ENCODE measurements at regions not wholly inside any gene's neighbourhood (a gene's known extent, or its start where the extent isn't known, plus 50 kb on each side); places are given as distances from the start of the nearest gene placed in this dataset.
"Not testable (repeated sequence)": the region's sequence is repeated elsewhere in the genome, so short reads cannot be mapped to it uniquely, and the experiment has no call there.

GRCh38 chr4:63211375-63211774 is 1197.9 kb downstream of the TECRL start:
- no peak for TF ChIP-seq RAD21 (IDR thresholded peaks at IDR 0.05; ENCODE audit: low read length)
- TF ChIP-seq CEBPB (IDR thresholded peaks at IDR 0.05; ENCODE audit: low read depth, low read length): no peak
- no peak for TF ChIP-seq CTCF (conservative IDR thresholded peaks at IDR 0.05; ENCODE audit: low read depth, low read length)

GRCh38 chr4:63193029-63193428 is 1216.2 kb downstream of the TECRL start:
- CTCF ChIA-PET; H4K5ac ChIP-seq (ENCODE audit: low read depth, low read length); H3K79me1 ChIP-seq (ENCODE audit: low read depth in 1 of 2, low read length in 2 of 2); H3K56ac ChIP-seq (ENCODE audit: extremely low read depth, insufficient read depth, low read length); H3K9me1 ChIP-seq (ENCODE audit: insufficient read depth, low read length); H4K8ac ChIP-seq (ENCODE audit: low read depth in 2 of 2, low read length in 2 of 2); H3K36me3 ChIP-seq (ENCODE audit: control insufficient read depth, insufficient read depth, low read length); H3K23ac ChIP-seq (ENCODE audit: low read depth, low read length); H2AK5ac ChIP-seq (ENCODE audit: low read depth, low read length); POLR2A ChIA-PET (ENCODE audit: unreplicated experiment); H3K18ac ChIP-seq (ENCODE audit: low read depth, low read length); H3K4me1 ChIP-seq (ENCODE audit: control insufficient read depth, insufficient read depth, low read length); H3K4ac ChIP-seq (ENCODE audit: low read depth, low read length); H2BK5ac ChIP-seq (ENCODE audit: low read depth, low read length, poor library complexity, severe bottlenecking); DNase-seq; H2BK120ac ChIP-seq (ENCODE audit: low read depth, low read length); dilution Hi-C loops (cut with HindIII; ENCODE audit: low sequenced_read_pairs, unreplicated experiment); H2BK15ac ChIP-seq (ENCODE audit: low read depth, low read length); H4K91ac ChIP-seq (ENCODE audit: insufficient read depth, low read depth, low read length); H2AK9ac ChIP-seq (replicated peaks; ENCODE audit: low read depth, low read length, poor library complexity); H3K4me3 ChIP-seq (ENCODE audit: insufficient read depth, low read depth, low read length); H3K14ac ChIP-seq (replicated peaks; ENCODE audit: low read depth, low read length); H2BK20ac ChIP-seq (ENCODE audit: low read depth, low read length); H3K4me2 ChIP-seq (ENCODE audit: low read depth, low read length); H3K9me3 ChIP-seq (ENCODE audit: control insufficient read depth, insufficient read depth, low read length); H3K27me3 ChIP-seq (ENCODE audit: control insufficient read depth, insufficient read depth, low read length); H2AFZ ChIP-seq (replicated peaks; ENCODE audit: low read length, poor library complexity); intact Hi-C loops (cut with micrococcal nuclease); ATAC-seq (ENCODE audit: low read depth); H4K20me1 ChIP-seq (ENCODE audit: insufficient read depth, low read length); BruUV-seq (replicated peaks); H3K9ac ChIP-seq (ENCODE audit: low read depth, low read length); in situ Hi-C loops (cut with MboI; ENCODE audit: low sequenced_read_pairs); H3K27ac ChIP-seq (ENCODE audit: insufficient read depth, low read length): not testable (repeated sequence)
- no CpG with 5 or more reads among the region's 3 CpGs for WGBS, 2 experiments (ENCODE audit: extremely low coverage in 2 of 2, insufficient read length in 1 of 2)

More at GRCh38 chr4:63211375-63211774, 1197.9 kb downstream of the TECRL start:
- intact Hi-C loops (cut with micrococcal nuclease): no loop called here
- ATAC-seq (ENCODE audit: low read depth) (no peak), DNase-seq (no peak)
- in situ Hi-C loops (cut with MboI; ENCODE audit: low sequenced_read_pairs): no loop called here
- WGBS, 2 experiments (ENCODE audit: extremely low coverage in 2 of 2, insufficient read length in 1 of 2): no CpG with 5 or more reads among the region's 2 CpGs
- dilution Hi-C loops (cut with HindIII; ENCODE audit: low sequenced_read_pairs, unreplicated experiment): no loop called here
- Histone ChIP-seq H3K9me3 (ENCODE audit: control insufficient read depth, insufficient read depth, low read length) (no peaks in the 10 kb centered on the region; the same call in 1 of the 2 replicates), H2BK20ac (ENCODE audit: low read depth, low read length) (no peak overlapping the region), H3K79me1 (ENCODE audit: low read depth in 1 of 2, low read length in 2 of 2) (no peaks in the 10 kb centered on the region), H2BK5ac (ENCODE audit: low read depth, low read length, poor library complexity, severe bottlenecking) (no peak overlapping the region), H3K18ac (ENCODE audit: low read depth, low read length) (no peak overlapping the region), H4K8ac (ENCODE audit: low read depth in 2 of 2, low read length in 2 of 2) (no peak overlapping the region), H3K9me1 (ENCODE audit: insufficient read depth, low read length) (no peaks in the 10 kb centered on the region), H3K4me3 (ENCODE audit: insufficient read depth, low read depth, low read length) (no peak overlapping the region), H2BK120ac (ENCODE audit: low read depth, low read length) (no peak overlapping the region), H2AFZ (replicated peaks; ENCODE audit: low read length, poor library complexity) (no peak overlapping the region), H2AK5ac (ENCODE audit: low read depth, low read length) (no peak overlapping the region), H3K14ac (replicated peaks; ENCODE audit: low read depth, low read length) (no peak overlapping the region), H2BK15ac (ENCODE audit: low read depth, low read length) (no peak overlapping the region), H4K91ac (ENCODE audit: insufficient read depth, low read depth, low read length) (no peak overlapping the region), H3K4me2 (ENCODE audit: low read depth, low read length) (no peak overlapping the region), H3K27ac (ENCODE audit: insufficient read depth, low read length) (no peak overlapping the region), H3K27me3 (ENCODE audit: control insufficient read depth, insufficient read depth, low read length) (no peaks in the 10 kb centered on the region), H4K5ac (ENCODE audit: low read depth, low read length) (no peak overlapping the region), H4K20me1 (ENCODE audit: insufficient read depth, low read length) (no peaks in the 10 kb centered on the region), H3K36me3 (ENCODE audit: control insufficient read depth, insufficient read depth, low read length) (no peaks in the 10 kb centered on the region), H3K56ac (ENCODE audit: extremely low read depth, insufficient read depth, low read length) (no peak overlapping the region), H2AK9ac (replicated peaks; ENCODE audit: low read depth, low read length, poor library complexity) (no peak overlapping the region), H3K23ac (ENCODE audit: low read depth, low read length) (no peak overlapping the region), H3K4ac (ENCODE audit: low read depth, low read length) (no peak overlapping the region), H3K4me1 (ENCODE audit: control insufficient read depth, insufficient read depth, low read length) (no peaks in the 10 kb centered on the region), H3K9ac (ENCODE audit: low read depth, low read length) (no peak overlapping the region)
- ChIA-PET CTCF (no interaction called here), POLR2A (ENCODE audit: unreplicated experiment) (no interaction called here)
- BruUV-seq (replicated peaks): no TSS peak

All from IMR-90 (cell line).